22Rv1 (cell line): ENCODE measurements at regions not wholly inside any gene's neighbourhood (a gene's known extent, or its start where the extent isn't known, plus 50 kb on each side); places are given as distances from the start of the nearest gene placed in this dataset.

ENCODE experiments used
- CTCF ChIP-seq: fragments of 450-650 bp; IDR thresholded peaks from 2 replicates; pipeline ENCODE4 v1.5.1; 2017; ENCODE audit warnings: mild to moderate bottlenecking
- ZFX ChIP-seq: fragments of 450-650 bp; IDR thresholded peaks from 2 replicates; pipeline ENCODE4 v1.6.1; 2017; ENCODE audit warnings: antibody characterized with exemption, borderline replicate concordance

GRCh38 chr14:51454351-51454750 lies 197.4 kb upstream of the FRMD6 start:
- TF ChIP-seq CTCF (no peak), ZFX (no peak)
